ENCODE measurements at regions not wholly inside any gene's neighbourhood (a gene's known extent, or its start where the extent isn't known, plus 50 kb on each side); places are given as distances from the start of the nearest gene placed in this dataset.

DNA sequence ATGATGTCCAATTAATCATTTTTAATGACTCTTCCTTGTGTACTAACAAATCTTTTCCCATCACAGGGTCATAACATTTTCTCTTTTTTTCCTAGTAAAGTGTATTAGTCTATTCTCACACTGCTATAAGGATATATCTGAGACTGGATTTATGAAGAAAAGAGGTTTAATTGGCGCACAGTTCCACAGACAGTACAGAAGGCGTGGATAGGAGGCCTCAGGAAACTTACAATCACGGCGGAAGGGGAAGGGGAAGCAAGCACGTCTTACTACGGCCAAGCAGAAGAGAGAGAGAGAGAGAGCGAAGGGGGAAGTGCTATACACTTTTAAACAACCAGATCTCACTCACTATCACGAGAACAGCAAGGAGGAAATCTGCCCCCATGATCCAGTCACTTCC is 359.4 kb upstream of the NFE2L3 start:
- TF ChIP-seq, protein P1, sequence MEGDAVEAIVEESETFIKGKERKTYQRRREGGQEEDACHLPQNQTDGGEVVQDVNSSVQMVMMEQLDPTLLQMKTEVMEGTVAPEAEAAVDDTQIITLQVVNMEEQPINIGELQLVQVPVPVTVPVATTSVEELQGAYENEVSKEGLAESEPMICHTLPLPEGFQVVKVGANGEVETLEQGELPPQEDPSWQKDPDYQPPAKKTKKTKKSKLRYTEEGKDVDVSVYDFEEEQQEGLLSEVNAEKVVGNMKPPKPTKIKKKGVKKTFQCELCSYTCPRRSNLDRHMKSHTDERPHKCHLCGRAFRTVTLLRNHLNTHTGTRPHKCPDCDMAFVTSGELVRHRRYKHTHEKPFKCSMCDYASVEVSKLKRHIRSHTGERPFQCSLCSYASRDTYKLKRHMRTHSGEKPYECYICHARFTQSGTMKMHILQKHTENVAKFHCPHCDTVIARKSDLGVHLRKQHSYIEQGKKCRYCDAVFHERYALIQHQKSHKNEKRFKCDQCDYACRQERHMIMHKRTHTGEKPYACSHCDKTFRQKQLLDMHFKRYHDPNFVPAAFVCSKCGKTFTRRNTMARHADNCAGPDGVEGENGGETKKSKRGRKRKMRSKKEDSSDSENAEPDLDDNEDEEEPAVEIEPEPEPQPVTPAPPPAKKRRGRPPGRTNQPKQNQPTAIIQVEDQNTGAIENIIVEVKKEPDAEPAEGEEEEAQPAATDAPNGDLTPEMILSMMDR (IDR thresholded peaks at IDR 0.05) = no peak
- TF ChIP-seq POLR2A (IDR thresholded peaks at IDR 0.05) = no peak

Measured in sigmoid colon (tissue), 3 donors.